Stromal cell of bone marrow (primary cell): ENCODE measurements at regions not wholly inside any gene's neighbourhood (a gene's known extent, or its start where the extent isn't known, plus 50 kb on each side); places are given as distances from the start of the nearest gene placed in this dataset.
"Not testable (repeated sequence)": the region's sequence is repeated elsewhere in the genome, so short reads cannot be mapped to it uniquely, and the experiment has no call there.

Experiments
- DNase-seq: peaks from one replicate; pipeline ENCODE4 v3.0.0-alpha.2; 2012; ENCODE audit warnings: low read depth

- not testable (repeated sequence) for DNase-seq
Observed at GRCh38 chr3:10109-10996, 186.2 kb upstream of the CHL1 start.

GRCh38 chr3:11734-12133, 184.8 kb upstream of the CHL1 start:
- no peak for DNase-seq

GRCh38 chr3:14652-15051, 181.9 kb upstream of the CHL1 start:
- no peak for DNase-seq

GRCh38 chr3:16366-16765, 180.2 kb upstream of the CHL1 start:
- DNase-seq: no peak

GRCh38 chr3:20421-20820, 176.1 kb upstream of the CHL1 start:
- DNase-seq: no peak

- DNase-seq: no peak
Observed at GRCh38 chr3:24006-24405, 172.6 kb upstream of the CHL1 start.

GRCh38 chr3:25056-25455, 171.5 kb upstream of the CHL1 start:
- no peak for DNase-seq

GRCh38 chr3:35985-36384, 160.6 kb upstream of the CHL1 start:
- DNase-seq: not testable (repeated sequence)

GRCh38 chr3:42871-43744, 153.5 kb upstream of the CHL1 start:
- not testable (repeated sequence) for DNase-seq

GRCh38 chr3:44028-44676, 152.4 kb upstream of the CHL1 start:
- no peak for DNase-seq

- DNase-seq: not testable (repeated sequence)
Observed at GRCh38 chr3:44941-45340, 151.6 kb upstream of the CHL1 start.

GRCh38 chr3:46576-46975, 150.0 kb upstream of the CHL1 start:
- DNase-seq: no peak

- DNase-seq: not testable (repeated sequence)
Observed at GRCh38 chr3:53441-53840, 143.1 kb upstream of the CHL1 start.

GRCh38 chr3:54240-54639, 142.3 kb upstream of the CHL1 start:
- DNase-seq: no peak

- no peak for DNase-seq
Observed at GRCh38 chr3:56672-57071, 139.9 kb upstream of the CHL1 start.

- DNase-seq: no peak
Observed at GRCh38 chr3:59854-60253, 136.7 kb upstream of the CHL1 start.

GRCh38 chr3:63095-63765, 133.3 kb upstream of the CHL1 start:
- peak; percentile 3 for DNase-seq

- DNase-seq: peak; percentile 6
Observed at GRCh38 chr3:69690-70089, 126.9 kb upstream of the CHL1 start.

- no peak for DNase-seq
Observed at GRCh38 chr3:72776-73175, 123.8 kb upstream of the CHL1 start.

GRCh38 chr3:73271-73670, 123.3 kb upstream of the CHL1 start:
- DNase-seq: no peak

- DNase-seq: no peak
Observed at GRCh38 chr3:74676-75243, 121.8 kb upstream of the CHL1 start.

- no peak for DNase-seq
Observed at GRCh38 chr3:75260-75659, 121.3 kb upstream of the CHL1 start.
